ENCODE measurements at regions not wholly inside any gene's neighbourhood (a gene's known extent, or its start where the extent isn't known, plus 50 kb on each side); places are given as distances from the start of the nearest gene placed in this dataset.

DNA sequence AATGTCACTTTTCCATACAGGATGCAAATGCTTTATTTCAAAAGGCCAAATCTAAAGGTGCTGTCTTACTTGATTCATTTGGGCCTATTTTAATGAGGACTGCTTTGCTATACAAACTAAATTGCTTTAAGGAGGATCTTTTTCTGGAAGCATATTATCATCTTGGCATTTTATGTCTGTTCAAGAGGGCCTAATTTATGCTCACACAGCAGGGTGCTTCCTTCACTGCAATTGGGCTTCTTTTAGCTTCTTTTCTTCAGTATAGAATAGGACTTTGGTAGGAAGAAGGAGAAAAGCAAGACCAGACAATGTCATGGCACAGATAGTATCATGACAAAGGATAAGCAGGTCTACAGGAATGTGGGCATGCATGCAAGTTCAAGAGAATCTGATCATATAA, 222.4 kb upstream of the ANKRD50 start:
- Histone ChIP-seq H3K23ac (ENCODE audit: low read depth, low read length, poor library complexity) (no peak overlapping the region), H2BK15ac (ENCODE audit: low read length) (no peak overlapping the region), H4K8ac (ENCODE audit: low read depth, low read length) (no peak overlapping the region), H3K9me3 (replicated peaks in 1 of 2; ENCODE audit: control insufficient read depth in 2 of 2, insufficient read depth in 1 of 2, low read depth in 1 of 2, low read length in 2 of 2) (no peaks in the 10 kb centered on the region), H3K27me3 (ENCODE audit: control insufficient read depth in 3 of 3, insufficient read depth in 3 of 3, low read depth in 1 of 3, low read length in 3 of 3) (no peaks in the 10 kb centered on the region), H3K27ac (replicated peaks; ENCODE audit: low read length) (no peak overlapping the region), H2BK120ac (ENCODE audit: low read depth, low read length) (no peak overlapping the region), H3K4me3 (ENCODE audit: low read length in 2 of 2) (no peak overlapping the region), H3K18ac (ENCODE audit: low read length) (no peak overlapping the region), H2AFZ (ENCODE audit: low read length) (no peak overlapping the region), H3K36me3 (replicated peaks in 1 of 2; ENCODE audit: control insufficient read depth in 2 of 2, insufficient read depth in 2 of 2, low read length in 2 of 2) (no peaks in the 10 kb centered on the region), H3K4ac (ENCODE audit: low read length) (no peak overlapping the region), H3K9ac (ENCODE audit: low read depth, low read length, poor library complexity) (no peak overlapping the region), H3K4me2 (ENCODE audit: insufficient read depth, low read length, poor library complexity, severe bottlenecking) (no peak overlapping the region), H2BK12ac (ENCODE audit: low read length) (no peak overlapping the region), H4K91ac (ENCODE audit: low read depth, low read length, poor library complexity) (no peak overlapping the region), H3K79me1 (ENCODE audit: low read depth, low read length) (no peaks in the 10 kb centered on the region), H3K14ac (ENCODE audit: low read length) (no peak overlapping the region), H2AK5ac (ENCODE audit: low read depth, low read length) (no peak overlapping the region), H3K4me1 (ENCODE audit: control insufficient read depth in 2 of 2, insufficient read depth in 1 of 2, low read depth in 1 of 2, low read length in 2 of 2) (peaks cover 2 to 24% of the 10 kb centered on the region in 2 donors), H2BK5ac (ENCODE audit: low read length) (no peak overlapping the region)
- peak; percentile 12 for DNase-seq (ENCODE audit: low spot score)

DNA sequence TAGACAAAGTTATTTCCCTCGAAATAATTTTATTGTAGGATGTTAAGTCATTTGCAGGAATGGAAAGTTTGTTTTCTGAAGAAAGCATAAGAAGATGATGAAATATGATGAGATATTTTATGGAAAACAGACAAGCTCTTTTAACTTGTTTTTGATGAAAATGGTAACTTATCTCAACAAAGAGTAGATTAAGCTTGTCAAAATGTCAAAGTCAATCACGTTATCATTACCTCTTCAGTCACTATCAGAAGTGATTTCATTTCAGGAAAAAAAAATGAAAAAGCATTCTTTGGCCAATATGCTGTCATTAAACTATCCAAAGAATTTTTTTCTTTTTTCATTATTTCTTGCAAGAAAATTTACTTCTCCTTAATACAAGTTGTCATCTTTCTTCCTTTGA, 221.0 kb upstream of the ANKRD50 start:
- Histone ChIP-seq H3K23ac (ENCODE audit: low read depth, low read length, poor library complexity) (no peak overlapping the region), H3K27me3 (ENCODE audit: control insufficient read depth in 3 of 3, insufficient read depth in 3 of 3, low read depth in 1 of 3, low read length in 3 of 3) (no peaks in the 10 kb centered on the region), H2BK12ac (ENCODE audit: low read length) (no peak overlapping the region), H2BK15ac (ENCODE audit: low read length) (no peak overlapping the region), H3K4me3 (ENCODE audit: low read length in 2 of 2) (no peak overlapping the region), H3K27ac (replicated peaks; ENCODE audit: low read length) (no peak overlapping the region), H3K4me2 (ENCODE audit: insufficient read depth, low read length, poor library complexity, severe bottlenecking) (no peak overlapping the region), H3K14ac (ENCODE audit: low read length) (no peak overlapping the region), H4K8ac (ENCODE audit: low read depth, low read length) (no peak overlapping the region), H2BK120ac (ENCODE audit: low read depth, low read length) (no peak overlapping the region), H3K18ac (ENCODE audit: low read length) (no peak overlapping the region), H3K4me1 (ENCODE audit: control insufficient read depth in 2 of 2, insufficient read depth in 1 of 2, low read depth in 1 of 2, low read length in 2 of 2) (peaks cover 2 to 24% of the 10 kb centered on the region in 2 donors), H4K91ac (ENCODE audit: low read depth, low read length, poor library complexity) (no peak overlapping the region), H3K36me3 (replicated peaks in 1 of 2; ENCODE audit: control insufficient read depth in 2 of 2, insufficient read depth in 2 of 2, low read length in 2 of 2) (no peaks in the 10 kb centered on the region), H3K4ac (ENCODE audit: low read length) (no peak overlapping the region), H2AK5ac (ENCODE audit: low read depth, low read length) (no peak overlapping the region), H3K79me1 (ENCODE audit: low read depth, low read length) (no peaks in the 10 kb centered on the region), H3K9ac (ENCODE audit: low read depth, low read length, poor library complexity) (no peak overlapping the region), H3K9me3 (replicated peaks in 1 of 2; ENCODE audit: control insufficient read depth in 2 of 2, insufficient read depth in 1 of 2, low read depth in 1 of 2, low read length in 2 of 2) (no peaks in the 10 kb centered on the region), H2AFZ (ENCODE audit: low read length) (no peak overlapping the region), H2BK5ac (ENCODE audit: low read length) (no peak overlapping the region)
- no peak for DNase-seq (ENCODE audit: low spot score)
- no CpG with 5 or more reads among the region's 2 CpGs for WGBS, 2 donors (ENCODE audit: extremely low coverage in 2 of 2, insufficient read length in 2 of 2, insufficient replicate concordance in 1 of 2)

DNA sequence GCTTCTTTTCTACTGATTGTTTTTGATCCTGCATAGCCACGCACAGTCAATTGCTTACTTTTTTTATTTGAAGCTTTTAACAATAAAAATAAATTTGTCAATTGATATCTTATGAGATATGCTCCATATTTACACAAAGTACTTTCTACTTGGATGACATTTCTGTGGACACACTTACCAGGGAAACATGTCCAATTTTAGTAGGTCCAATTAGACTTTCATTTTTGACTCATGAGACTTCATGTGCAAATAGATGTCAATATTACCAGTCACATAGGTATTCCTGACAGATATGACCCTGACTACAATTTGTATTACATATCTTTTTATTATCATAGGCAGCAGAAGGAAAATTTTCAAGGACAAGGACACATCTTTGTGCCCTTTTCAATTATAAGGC, 219.9 kb upstream of the ANKRD50 start:
- DNase-seq (ENCODE audit: low spot score) = no peak
- no peak overlapping the region for H2BK5ac ChIP-seq (ENCODE audit: low read length)
- peaks cover 2 to 21% of the 10 kb centered on the region in 2 donors for H3K4me1 ChIP-seq (ENCODE audit: control insufficient read depth in 2 of 2, insufficient read depth in 1 of 2, low read depth in 1 of 2, low read length in 2 of 2)
- no peaks in the 10 kb centered on the region for H3K79me1 ChIP-seq (ENCODE audit: low read depth, low read length)
- H3K4me2 ChIP-seq (ENCODE audit: insufficient read depth, low read length, poor library complexity, severe bottlenecking) = no peak overlapping the region
- no peak overlapping the region for H3K4ac ChIP-seq (ENCODE audit: low read length)
- no peaks in the 10 kb centered on the region for H3K36me3 ChIP-seq (replicated peaks in 1 of 2; ENCODE audit: control insufficient read depth in 2 of 2, insufficient read depth in 2 of 2, low read length in 2 of 2)
- H2BK15ac ChIP-seq (ENCODE audit: low read length) = no peak overlapping the region
- H2BK12ac ChIP-seq (ENCODE audit: low read length) = no peak overlapping the region
- H2AFZ ChIP-seq (ENCODE audit: low read length) = no peak overlapping the region
- no peak overlapping the region for H3K27ac ChIP-seq (replicated peaks; ENCODE audit: low read length)
- no peak overlapping the region for H3K23ac ChIP-seq (ENCODE audit: low read depth, low read length, poor library complexity)
- no peak overlapping the region for H3K14ac ChIP-seq (ENCODE audit: low read length)
- H3K9me3 ChIP-seq (replicated peaks in 1 of 2; ENCODE audit: control insufficient read depth in 2 of 2, insufficient read depth in 1 of 2, low read depth in 1 of 2, low read length in 2 of 2) = no peaks in the 10 kb centered on the region
- no peak overlapping the region for H4K8ac ChIP-seq (ENCODE audit: low read depth, low read length)
- H3K9ac ChIP-seq (ENCODE audit: low read depth, low read length, poor library complexity) = no peak overlapping the region
- H2BK120ac ChIP-seq (ENCODE audit: low read depth, low read length) = no peak overlapping the region
- H2AK5ac ChIP-seq (ENCODE audit: low read depth, low read length) = no peak overlapping the region
- H3K18ac ChIP-seq (ENCODE audit: low read length) = no peak overlapping the region
- H4K91ac ChIP-seq (ENCODE audit: low read depth, low read length, poor library complexity) = no peak overlapping the region
- H3K27me3 ChIP-seq (ENCODE audit: control insufficient read depth in 3 of 3, insufficient read depth in 3 of 3, low read depth in 1 of 3, low read length in 3 of 3) = no peaks in the 10 kb centered on the region
- no CpG with 5 or more reads among the region's 1 CpG for WGBS, 2 donors (ENCODE audit: extremely low coverage in 2 of 2, insufficient read length in 2 of 2, insufficient replicate concordance in 1 of 2)
- no peak overlapping the region for H3K4me3 ChIP-seq (ENCODE audit: low read length in 2 of 2)

DNA sequence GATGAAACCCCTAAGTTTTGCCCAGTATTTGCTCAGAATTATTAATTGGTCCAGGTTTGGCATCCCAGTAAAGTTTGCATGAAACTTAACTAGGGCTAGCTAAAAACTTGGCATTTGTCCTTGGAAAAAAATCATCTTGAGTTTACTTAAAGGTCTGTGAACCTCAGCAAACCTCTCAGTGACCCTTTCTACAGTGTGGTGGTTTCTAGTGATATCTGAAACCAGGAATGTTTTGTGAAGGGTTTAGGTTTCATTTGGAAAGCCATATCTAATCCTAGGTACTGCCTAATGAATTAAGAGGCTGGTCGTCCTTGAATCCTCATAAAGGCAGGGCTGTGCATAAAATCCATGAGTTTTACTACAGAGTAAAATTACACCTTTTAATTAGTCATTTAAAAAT, 218.5 kb upstream of the ANKRD50 start:
- H3K4me3 ChIP-seq (ENCODE audit: low read length in 2 of 2) = no peak overlapping the region
- H2AFZ ChIP-seq (ENCODE audit: low read length) = no peak overlapping the region
- H3K27ac ChIP-seq (replicated peaks; ENCODE audit: low read length) = no peak overlapping the region
- no peak overlapping the region for H4K91ac ChIP-seq (ENCODE audit: low read depth, low read length, poor library complexity)
- no peak overlapping the region for H4K8ac ChIP-seq (ENCODE audit: low read depth, low read length)
- H2BK12ac ChIP-seq (ENCODE audit: low read length) = no peak overlapping the region
- H3K9ac ChIP-seq (ENCODE audit: low read depth, low read length, poor library complexity) = no peak overlapping the region
- H3K27me3 ChIP-seq (ENCODE audit: control insufficient read depth in 3 of 3, insufficient read depth in 3 of 3, low read depth in 1 of 3, low read length in 3 of 3) = no peaks in the 10 kb centered on the region
- H2BK5ac ChIP-seq (ENCODE audit: low read length) = no peak overlapping the region
- H2AK5ac ChIP-seq (ENCODE audit: low read depth, low read length) = no peak overlapping the region
- no peak overlapping the region for H2BK120ac ChIP-seq (ENCODE audit: low read depth, low read length)
- no peak overlapping the region for H3K14ac ChIP-seq (ENCODE audit: low read length)
- no peak overlapping the region for H3K23ac ChIP-seq (ENCODE audit: low read depth, low read length, poor library complexity)
- no peaks in the 10 kb centered on the region for H3K9me3 ChIP-seq (replicated peaks in 1 of 2; ENCODE audit: control insufficient read depth in 2 of 2, insufficient read depth in 1 of 2, low read depth in 1 of 2, low read length in 2 of 2)
- no peaks in the 10 kb centered on the region for H3K36me3 ChIP-seq (replicated peaks in 1 of 2; ENCODE audit: control insufficient read depth in 2 of 2, insufficient read depth in 2 of 2, low read length in 2 of 2)
- whole genome bisulfite sequencing, 2 donors (ENCODE audit: extremely low coverage in 2 of 2, insufficient read length in 2 of 2, insufficient replicate concordance in 1 of 2) = no CpG with 5 or more reads among the region's 1 CpG
- no peaks in the 10 kb centered on the region for H3K79me1 ChIP-seq (ENCODE audit: low read depth, low read length)
- H3K4ac ChIP-seq (ENCODE audit: low read length) = no peak overlapping the region
- H2BK15ac ChIP-seq (ENCODE audit: low read length) = no peak overlapping the region
- peaks cover 2 to 17% of the 10 kb centered on the region in 2 donors for H3K4me1 ChIP-seq (ENCODE audit: control insufficient read depth in 2 of 2, insufficient read depth in 1 of 2, low read depth in 1 of 2, low read length in 2 of 2)
- no peak for DNase-seq (ENCODE audit: low spot score)
- no peak overlapping the region for H3K18ac ChIP-seq (ENCODE audit: low read length)
- H3K4me2 ChIP-seq (ENCODE audit: insufficient read depth, low read length, poor library complexity, severe bottlenecking) = no peak overlapping the region
